GM12865 (cell line): ENCODE measurements at regions not wholly inside any gene's neighbourhood (a gene's known extent, or its start where the extent isn't known, plus 50 kb on each side); places are given as distances from the start of the nearest gene placed in this dataset.

Source experiments
- DNase-seq: peaks from one replicate; pipeline ENCODE4 v3.0.0; 2010; ENCODE audit warnings: low read depth
- H3K4me3 ChIP-seq: 2 replicates; pipeline ENCODE4 v1.5.1; 2011; ENCODE audit warnings: mild to moderate bottlenecking, low read depth, low read length, control low read depth
- TF ChIP-seq, protein P1 (sequence below): IDR thresholded peaks from 2 replicates; pipeline ENCODE4 v1.5.1; 2011; ENCODE audit warnings: low read length, control low read depth, low read depth, inconsistent platforms; ENCODE audit not compliant: insufficient read depth; ENCODE audit errors: missing control alignments

DNA sequence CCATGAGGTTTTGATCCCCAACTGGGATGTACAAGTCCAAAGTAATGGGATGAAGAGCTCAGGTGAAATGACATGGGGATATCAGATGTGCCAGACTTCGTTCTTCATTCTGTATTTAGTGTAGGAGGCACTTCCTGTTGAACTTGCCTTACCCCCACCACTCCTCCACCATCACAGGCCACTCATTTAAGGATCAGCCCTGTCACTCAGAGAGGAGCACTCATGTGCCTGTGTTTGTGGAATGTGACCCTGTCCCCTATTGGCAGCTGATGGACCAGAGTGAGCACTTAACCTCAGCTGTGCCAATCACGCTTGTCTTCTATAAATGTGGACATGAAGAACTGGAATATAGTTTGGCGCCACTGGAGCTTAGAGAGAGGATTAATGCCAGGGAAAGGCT, 91.4 kb upstream of the CTTNBP2NL start:
- no peak overlapping the region for H3K4me3 ChIP-seq
- DNase-seq = no peak
- TF ChIP-seq, protein P1, sequence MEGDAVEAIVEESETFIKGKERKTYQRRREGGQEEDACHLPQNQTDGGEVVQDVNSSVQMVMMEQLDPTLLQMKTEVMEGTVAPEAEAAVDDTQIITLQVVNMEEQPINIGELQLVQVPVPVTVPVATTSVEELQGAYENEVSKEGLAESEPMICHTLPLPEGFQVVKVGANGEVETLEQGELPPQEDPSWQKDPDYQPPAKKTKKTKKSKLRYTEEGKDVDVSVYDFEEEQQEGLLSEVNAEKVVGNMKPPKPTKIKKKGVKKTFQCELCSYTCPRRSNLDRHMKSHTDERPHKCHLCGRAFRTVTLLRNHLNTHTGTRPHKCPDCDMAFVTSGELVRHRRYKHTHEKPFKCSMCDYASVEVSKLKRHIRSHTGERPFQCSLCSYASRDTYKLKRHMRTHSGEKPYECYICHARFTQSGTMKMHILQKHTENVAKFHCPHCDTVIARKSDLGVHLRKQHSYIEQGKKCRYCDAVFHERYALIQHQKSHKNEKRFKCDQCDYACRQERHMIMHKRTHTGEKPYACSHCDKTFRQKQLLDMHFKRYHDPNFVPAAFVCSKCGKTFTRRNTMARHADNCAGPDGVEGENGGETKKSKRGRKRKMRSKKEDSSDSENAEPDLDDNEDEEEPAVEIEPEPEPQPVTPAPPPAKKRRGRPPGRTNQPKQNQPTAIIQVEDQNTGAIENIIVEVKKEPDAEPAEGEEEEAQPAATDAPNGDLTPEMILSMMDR = no peak

DNA sequence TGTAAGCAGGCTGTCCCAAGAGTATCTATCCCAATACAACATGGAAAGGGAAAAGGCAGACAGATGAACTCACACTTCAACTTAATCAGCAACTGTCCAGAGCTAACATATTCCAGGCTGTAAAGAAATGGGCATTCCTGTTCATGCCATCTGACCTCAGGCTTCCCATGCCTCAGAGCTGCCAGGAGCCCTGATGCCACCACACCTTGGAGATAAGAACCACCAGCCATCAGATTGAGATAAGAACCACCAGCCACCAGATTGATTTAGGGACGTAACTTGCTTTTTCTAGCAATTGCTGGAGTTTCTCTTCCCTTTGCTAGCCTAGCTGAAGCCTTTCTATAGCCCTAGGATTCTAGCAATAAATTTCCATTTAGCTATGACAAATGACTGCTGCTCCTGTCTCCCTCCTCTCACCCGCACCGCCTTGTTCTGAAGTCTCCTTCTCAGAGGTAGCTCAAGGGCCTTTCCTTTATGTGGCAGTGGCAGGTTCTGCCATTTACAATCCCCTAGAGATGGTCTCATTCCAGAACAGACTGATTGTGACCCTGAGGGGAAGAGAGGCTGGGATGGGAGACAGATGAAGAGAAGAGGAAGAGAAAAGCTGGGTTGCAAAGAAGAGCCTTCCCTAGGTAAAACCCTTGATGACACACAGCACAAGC, 88.0 kb upstream of the CTTNBP2NL start:
- H3K4me3 ChIP-seq = no peak overlapping the region
- no peak for DNase-seq
- TF ChIP-seq, protein P1 = no peak

DNA sequence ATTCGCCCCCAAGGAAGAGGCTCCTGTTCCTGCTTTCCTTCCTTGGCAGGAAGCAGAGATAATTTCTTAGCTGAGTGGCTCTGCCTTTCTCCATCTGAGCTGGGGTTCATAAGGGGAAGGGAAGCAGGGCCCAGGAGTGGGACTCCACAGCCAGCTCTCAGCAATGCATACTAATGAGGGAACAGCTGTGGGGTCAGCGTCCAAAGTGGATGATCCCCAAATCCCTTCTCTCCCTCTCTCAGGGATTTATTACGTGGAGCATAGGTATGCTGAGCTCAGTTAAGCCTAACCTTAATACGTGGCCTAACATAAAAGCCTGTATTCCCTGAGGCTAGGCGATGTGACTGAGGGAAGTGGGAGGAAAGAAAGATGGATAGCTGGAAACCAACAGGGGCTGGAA, 87.3 kb upstream of the CTTNBP2NL start:
- no peak for DNase-seq
- TF ChIP-seq, protein P1 = no peak
- no peak overlapping the region for H3K4me3 ChIP-seq

DNA sequence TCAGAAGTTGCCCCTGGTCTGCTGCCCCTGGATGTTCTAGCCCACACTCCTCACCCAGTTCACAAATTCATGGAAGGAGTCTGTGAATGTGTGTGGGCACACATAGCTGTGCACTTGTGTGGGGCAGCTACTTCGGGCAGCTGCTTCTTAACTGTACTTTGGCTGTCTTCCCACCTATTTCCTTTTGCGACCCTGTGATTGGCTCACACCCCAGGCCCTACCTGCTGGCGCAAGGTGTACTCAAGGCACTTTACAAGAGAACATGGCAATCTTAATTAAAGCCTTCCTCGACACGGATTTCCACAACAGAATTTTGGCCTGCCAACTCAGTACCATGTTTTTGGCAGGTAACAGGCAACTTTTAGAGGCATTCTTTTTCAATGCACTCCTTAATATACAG, 86.5 kb upstream of the CTTNBP2NL start:
- no peak overlapping the region for H3K4me3 ChIP-seq
- DNase-seq = no peak
- TF ChIP-seq, protein P1 = no peak

DNA sequence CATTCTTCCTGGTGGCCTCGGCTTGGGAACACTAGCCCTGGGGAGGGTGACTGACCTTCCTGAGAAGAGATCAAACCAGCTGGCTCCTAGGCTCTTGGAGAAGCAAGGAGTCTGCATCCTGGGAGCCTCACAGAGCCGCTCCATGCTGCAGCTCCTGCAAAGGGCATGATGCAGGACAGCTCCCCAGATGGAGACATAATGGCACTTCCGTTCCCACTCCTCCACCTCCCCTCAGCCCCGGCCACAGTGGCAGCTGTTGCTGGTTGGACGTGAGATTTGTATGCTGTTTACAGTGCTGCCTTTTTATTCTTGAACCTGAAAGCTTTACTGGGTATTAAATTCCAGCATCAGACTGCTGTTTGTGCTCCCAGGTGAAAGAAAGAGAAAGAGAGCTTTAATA, 83.7 kb upstream of the CTTNBP2NL start:
- no peak for DNase-seq
- TF ChIP-seq, protein P1 = no peak
- no peak overlapping the region for H3K4me3 ChIP-seq

DNA sequence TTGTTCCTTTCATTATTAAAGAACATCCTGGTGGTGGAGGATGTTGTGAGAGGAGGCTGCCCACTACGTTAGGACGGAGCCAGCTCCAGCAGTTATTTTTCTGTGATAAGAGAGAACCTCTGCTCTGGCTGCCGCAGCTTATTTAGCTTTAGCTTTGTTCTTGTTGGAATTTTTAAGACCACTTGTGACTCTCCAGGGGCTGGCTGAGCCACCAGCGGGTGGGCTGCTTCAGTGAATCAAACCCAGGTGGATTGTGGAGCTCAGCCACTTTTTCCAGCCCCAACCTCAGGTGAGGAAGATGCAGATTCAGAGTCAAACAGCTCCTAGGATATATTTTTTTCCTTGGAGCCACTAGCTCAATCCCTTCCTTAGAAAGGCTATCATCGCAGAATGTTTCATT, 83.1 kb upstream of the CTTNBP2NL start:
- DNase-seq = no peak
- no peak overlapping the region for H3K4me3 ChIP-seq
- TF ChIP-seq, protein P1 = no peak
